A673 (cell line): ENCODE measurements at regions not wholly inside any gene's neighbourhood (a gene's known extent, or its start where the extent isn't known, plus 50 kb on each side); places are given as distances from the start of the nearest gene placed in this dataset.
"Not testable (repeated sequence)": the region's sequence is repeated elsewhere in the genome, so short reads cannot be mapped to it uniquely, and the experiment has no call there.

Source experiments
- BruUV-seq: library from RNA; stranded (reverse); fragments of 400-500 nt; replicated peaks from 2 replicates; lab custom pipeline; 2021; lab: Mats Ljungman, UMichigan
- CTCF ChIA-PET: fragments of 300-600 bp; sonication (Branson Sonifier 250); formaldehyde crosslinking; loops from one replicate; lab custom pipeline; 2022; ENCODE audit warnings: antibody characterized with exemption; lab: Charles Lee
- POLR2A ChIA-PET: fragments of 300-600 bp; sonication (Branson Sonifier 250); formaldehyde crosslinking; loops from one replicate; lab custom pipeline; 2022; ENCODE audit warnings: antibody characterized with exemption; ENCODE audit not compliant: low non-redundant PET; lab: Charles Lee
- DNase-seq: peaks from one replicate; pipeline ENCODE4 v3.0.0-alpha.2; 2015; ENCODE audit warnings: low spot score
- H3K27ac ChIP-seq: fragments of 200-600 bp; sonication (generic); 2 replicates; pipeline ENCODE4 v1.5.1; 2016; ENCODE audit warnings: mixed run types, low read depth, mild to moderate bottlenecking, mixed read lengths, antibody characterized with exemption, low read length; ENCODE audit not compliant: poor library complexity, severe bottlenecking
- H3K27me3 ChIP-seq: fragments of 200-600 bp; sonication (generic); replicated peaks from 2 replicates; pipeline ENCODE4 v1.6.1; 2017; ENCODE audit warnings: mixed run types, low read depth, mild to moderate bottlenecking, mixed read lengths, antibody characterized with exemption, low read length; ENCODE audit not compliant: insufficient read depth, poor library complexity
- H3K36me3 ChIP-seq: fragments of 200-600 bp; sonication (generic); 2 replicates; pipeline ENCODE4 v1.6.1; 2016; ENCODE audit warnings: mixed run types, mild to moderate bottlenecking, mixed read lengths, antibody characterized with exemption, low read length; ENCODE audit not compliant: insufficient read depth, poor library complexity, severe bottlenecking
- H3K4me1 ChIP-seq: fragments of 200-600 bp; sonication (generic); 2 replicates; pipeline ENCODE4 v1.6.1; 2017; ENCODE audit warnings: mixed run types, mild to moderate bottlenecking, mixed read lengths, antibody characterized with exemption, low read length; ENCODE audit not compliant: insufficient read depth, poor library complexity, severe bottlenecking
- H3K4me3 ChIP-seq: fragments of 200-600 bp; sonication (generic); 2 replicates; pipeline ENCODE4 v1.5.1; 2016; ENCODE audit warnings: low read depth, mixed run types, mild to moderate bottlenecking, mixed read lengths, low read length; ENCODE audit not compliant: poor library complexity, severe bottlenecking
- H3K9me3 ChIP-seq: fragments of 200-600 bp; sonication (generic); 2 replicates; pipeline ENCODE4 v1.6.1; 2016; ENCODE audit warnings: mixed run types, low read depth, mild to moderate bottlenecking, mixed read lengths, antibody characterized with exemption, low read length; ENCODE audit not compliant: poor library complexity, severe bottlenecking
- EZH2 ChIP-seq: fragments of 200-600 bp; sonication (generic); IDR thresholded peaks from 2 replicates; pipeline ENCODE4 v1.6.1; 2017; ENCODE audit warnings: borderline replicate concordance, low read depth, mild to moderate bottlenecking, mixed read lengths, antibody characterized with exemption, low read length; ENCODE audit not compliant: poor library complexity, severe bottlenecking
- intact Hi-C: fragments of 100-400 bp; cut with micrococcal nuclease; formaldehyde crosslinking; loops from one replicate; pipeline ENCODE4 v1.10.0; 2022; ENCODE audit not compliant: unreplicated experiment
- TF ChIP-seq, protein P1 (sequence below): fragments of 300-800, 200-600 bp; sonication (generic); conservative IDR thresholded peaks from 2 replicates; pipeline ENCODE4 v1.5.1; 2017; ENCODE audit warnings: low read depth, mild to moderate bottlenecking, antibody characterized with exemption, low read length, moderate library complexity, mixed read lengths

DNA sequence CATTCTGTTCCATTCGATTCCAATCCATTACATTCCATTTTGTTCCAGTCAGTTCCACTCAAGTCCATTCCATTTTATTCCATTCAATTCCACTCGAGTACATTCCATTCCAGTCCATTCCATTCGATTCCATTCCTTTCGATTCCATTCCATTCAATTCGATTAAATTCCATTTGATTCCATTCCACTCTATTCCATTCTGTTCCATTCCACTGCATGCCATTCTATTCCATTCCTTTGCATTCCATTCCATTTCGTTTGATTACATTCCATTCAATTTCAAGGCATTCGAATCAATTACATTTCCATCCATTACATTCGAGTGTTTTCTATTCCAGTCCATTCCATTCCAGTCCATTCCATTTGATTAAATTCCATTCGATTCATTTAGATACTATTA is 2590.9 kb upstream of the TPTE start:
- BruUV-seq, H3K27me3 ChIP-seq, H3K27ac ChIP-seq, DNase-seq, H3K4me3 ChIP-seq, H3K4me1 ChIP-seq, intact Hi-C loops, CTCF ChIA-PET, POLR2A ChIA-PET, H3K36me3 ChIP-seq: not testable (repeated sequence)
- H3K9me3 ChIP-seq: peaks cover 51% of the 10 kb centered on the region

GRCh38 chr21:7932113-7932512 is 2589.3 kb upstream of the TPTE start:
- DNase-seq, POLR2A ChIA-PET, H3K27ac ChIP-seq, BruUV-seq, H3K36me3 ChIP-seq, H3K4me1 ChIP-seq, H3K27me3 ChIP-seq, CTCF ChIA-PET, H3K4me3 ChIP-seq, intact Hi-C loops: not testable (repeated sequence)
- H3K9me3 ChIP-seq: peaks cover 67% of the 10 kb centered on the region

GRCh38 chr21:7932834-7933233 is 2588.5 kb upstream of the TPTE start:
- POLR2A ChIA-PET, H3K36me3 ChIP-seq, BruUV-seq, H3K4me1 ChIP-seq, CTCF ChIA-PET, intact Hi-C loops, H3K27ac ChIP-seq, H3K4me3 ChIP-seq, DNase-seq, H3K27me3 ChIP-seq: not testable (repeated sequence)
- H3K9me3 ChIP-seq: peaks cover 74% of the 10 kb centered on the region

DNA sequence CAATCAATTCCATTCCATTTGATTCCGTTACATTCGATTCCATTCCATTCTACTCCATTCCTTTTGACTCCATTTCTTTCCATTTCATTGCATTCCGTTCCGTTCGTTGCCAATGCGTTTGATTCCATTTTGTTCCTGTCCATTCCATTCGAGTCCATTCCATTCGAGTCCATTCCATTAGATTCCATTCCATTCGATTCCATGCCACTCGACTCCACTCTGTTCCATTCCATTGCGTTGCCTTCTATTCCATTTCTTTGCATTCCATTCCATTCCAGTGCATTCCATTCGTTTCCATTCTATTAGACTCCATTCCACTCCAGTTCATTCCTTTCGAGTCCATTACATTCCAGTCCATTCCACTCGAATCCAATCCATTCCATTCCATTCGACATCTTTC is 2587.5 kb upstream of the TPTE start:
- CTCF ChIA-PET: no interaction called here

DNA sequence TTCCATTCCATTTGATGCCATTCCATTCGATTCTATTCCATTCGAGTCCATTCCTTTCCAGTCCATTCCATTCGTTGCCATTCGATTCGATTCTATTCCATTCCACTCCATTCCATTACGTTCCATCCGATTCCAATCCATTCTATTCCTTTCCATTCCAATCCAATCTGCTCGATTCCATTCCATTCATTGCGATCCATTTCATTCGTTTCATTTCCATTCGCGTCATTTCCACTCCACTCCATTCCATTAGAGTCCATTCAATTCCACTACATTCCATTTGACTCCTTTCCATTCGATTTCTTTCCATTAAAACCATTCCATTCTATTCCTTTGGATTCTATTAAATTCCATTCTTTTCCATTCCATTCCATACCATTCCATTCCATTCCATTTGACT is 2584.1 kb upstream of the TPTE start:
- H3K4me3 ChIP-seq, H3K27ac ChIP-seq, intact Hi-C loops, H3K27me3 ChIP-seq, POLR2A ChIA-PET, DNase-seq, H3K36me3 ChIP-seq, H3K4me1 ChIP-seq, BruUV-seq, CTCF ChIA-PET: not testable (repeated sequence)
- peaks cover 97% of the 10 kb centered on the region for H3K9me3 ChIP-seq

More for the DNA sequence above, 2587.5 kb upstream of the TPTE start:
- Histone ChIP-seq H3K27ac (no peak overlapping the region), H3K9me3 (peaks cover 84% of the 10 kb centered on the region), H3K36me3 (no peaks in the 10 kb centered on the region), H3K27me3 (no peaks in the 10 kb centered on the region), H3K4me1 (no peaks in the 10 kb centered on the region), H3K4me3 (no peak overlapping the region)
- no peak for DNase-seq
- POLR2A ChIA-PET: no interaction called here
- intact Hi-C loops: no loop called here
- TF ChIP-seq, protein P1, sequence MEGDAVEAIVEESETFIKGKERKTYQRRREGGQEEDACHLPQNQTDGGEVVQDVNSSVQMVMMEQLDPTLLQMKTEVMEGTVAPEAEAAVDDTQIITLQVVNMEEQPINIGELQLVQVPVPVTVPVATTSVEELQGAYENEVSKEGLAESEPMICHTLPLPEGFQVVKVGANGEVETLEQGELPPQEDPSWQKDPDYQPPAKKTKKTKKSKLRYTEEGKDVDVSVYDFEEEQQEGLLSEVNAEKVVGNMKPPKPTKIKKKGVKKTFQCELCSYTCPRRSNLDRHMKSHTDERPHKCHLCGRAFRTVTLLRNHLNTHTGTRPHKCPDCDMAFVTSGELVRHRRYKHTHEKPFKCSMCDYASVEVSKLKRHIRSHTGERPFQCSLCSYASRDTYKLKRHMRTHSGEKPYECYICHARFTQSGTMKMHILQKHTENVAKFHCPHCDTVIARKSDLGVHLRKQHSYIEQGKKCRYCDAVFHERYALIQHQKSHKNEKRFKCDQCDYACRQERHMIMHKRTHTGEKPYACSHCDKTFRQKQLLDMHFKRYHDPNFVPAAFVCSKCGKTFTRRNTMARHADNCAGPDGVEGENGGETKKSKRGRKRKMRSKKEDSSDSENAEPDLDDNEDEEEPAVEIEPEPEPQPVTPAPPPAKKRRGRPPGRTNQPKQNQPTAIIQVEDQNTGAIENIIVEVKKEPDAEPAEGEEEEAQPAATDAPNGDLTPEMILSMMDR: no peak
- TF ChIP-seq EZH2: no peak
- BruUV-seq: no TSS peak

- H3K36me3 ChIP-seq, DNase-seq, BruUV-seq, H3K27ac ChIP-seq, intact Hi-C loops, POLR2A ChIA-PET, H3K27me3 ChIP-seq, CTCF ChIA-PET, H3K4me3 ChIP-seq, H3K4me1 ChIP-seq: not testable (repeated sequence)
- peaks cover 98% of the 10 kb centered on the region for H3K9me3 ChIP-seq
These were observed 2583.2 kb upstream of the TPTE start for GRCh38 chr21:7938223-7938622.

DNA sequence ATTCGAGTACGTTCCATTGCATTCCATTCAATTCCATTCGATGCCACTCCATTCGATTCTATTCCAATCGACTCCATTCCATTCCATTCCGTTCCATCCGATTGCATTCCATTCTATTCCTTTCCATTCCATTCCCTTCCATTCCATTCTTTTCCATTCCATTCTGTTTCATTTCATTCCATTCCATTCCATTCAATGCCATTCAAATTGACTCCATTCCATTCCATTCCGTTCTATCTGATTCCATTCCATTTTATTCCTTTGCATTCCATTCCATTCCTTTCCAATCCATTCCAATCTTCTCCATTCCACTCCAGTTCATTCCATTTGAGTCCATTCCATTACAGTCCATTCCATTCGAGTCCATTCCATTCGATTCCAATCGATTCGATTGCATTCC is 2580.0 kb upstream of the TPTE start:
- intact Hi-C loops, BruUV-seq, H3K27ac ChIP-seq, H3K36me3 ChIP-seq, POLR2A ChIA-PET, H3K4me1 ChIP-seq, DNase-seq, H3K27me3 ChIP-seq, CTCF ChIA-PET, H3K4me3 ChIP-seq: not testable (repeated sequence)
- peaks cover 97% of the 10 kb centered on the region for H3K9me3 ChIP-seq
